ENCODE measurements at regions not wholly inside any gene's neighbourhood (a gene's known extent, or its start where the extent isn't known, plus 50 kb on each side); places are given as distances from the start of the nearest gene placed in this dataset.
A peak's percentile ranks its signal among the peaks of the same experiment; 100 is the strongest.

- no peak for DNase-seq (ENCODE audit: missing footprints)
- intact Hi-C loops (cut with DNase I), result no loop called here
- no peak for ATAC-seq
Measured at GRCh38 chr1:95699149-95699953, 465.3 kb downstream of the RWDD3 start.

DNA sequence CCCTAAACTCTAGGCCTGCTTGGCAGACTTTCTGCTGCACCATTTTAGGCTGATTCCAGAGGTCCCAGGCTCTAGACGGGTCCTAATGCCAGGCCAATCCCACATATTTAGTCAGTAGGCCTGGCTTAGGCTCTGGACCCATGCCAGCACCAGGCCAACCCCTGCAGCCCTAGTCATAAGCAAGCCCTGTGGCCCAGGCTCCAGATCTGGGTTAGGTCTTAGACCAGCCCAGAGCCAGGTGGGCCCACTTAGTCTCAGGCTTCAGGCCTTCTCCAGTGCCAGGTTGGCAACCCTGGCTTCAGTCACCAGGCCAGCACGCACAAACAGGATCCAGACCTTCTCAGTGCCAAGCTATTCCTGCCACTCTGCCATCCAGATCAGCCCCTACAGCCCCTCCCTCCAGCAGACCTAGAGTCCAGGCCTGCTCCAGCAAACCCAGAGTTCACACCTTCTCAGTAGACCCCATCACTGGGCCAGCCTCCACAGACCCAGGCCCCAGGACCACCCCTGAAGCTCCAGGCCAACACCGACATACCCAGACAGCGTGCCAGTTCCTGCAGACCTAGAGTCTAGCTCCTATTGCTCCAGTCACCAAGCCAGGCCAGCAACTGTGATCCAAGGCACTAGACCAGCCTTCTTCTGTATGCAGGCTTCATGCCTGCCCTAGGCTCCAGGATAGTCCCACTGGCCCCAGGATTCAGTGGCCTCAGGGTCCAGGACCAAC, 467.6 kb downstream of the RWDD3 start:
- ATAC-seq (no peak), DNase-seq (ENCODE audit: missing footprints) (peak; percentile 46)
- intact Hi-C loops (cut with DNase I), result no loop called here

DNA sequence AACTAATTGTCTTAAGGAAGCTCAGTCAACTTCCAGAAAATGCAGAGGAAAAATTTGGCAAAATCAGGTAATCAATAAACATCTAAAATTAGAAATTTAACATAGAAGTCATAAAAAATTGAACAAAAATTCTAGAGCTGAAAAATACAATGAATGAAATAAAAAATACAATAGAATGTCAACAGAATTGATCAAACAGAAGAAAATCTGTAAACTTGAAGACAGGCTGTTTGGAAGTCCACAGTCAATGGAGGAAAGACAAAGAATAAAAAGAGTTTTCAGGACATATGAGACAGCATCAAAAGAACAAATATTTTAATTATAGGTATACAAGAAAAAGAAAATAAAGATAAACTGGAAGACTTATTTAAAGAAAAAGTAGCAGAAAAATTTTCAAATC, 469.0 kb downstream of the RWDD3 start:
- no peak for DNase-seq (ENCODE audit: missing footprints)
- ATAC-seq, result no peak
- intact Hi-C loops (cut with DNase I), result no loop called here

- intact Hi-C loops (cut with DNase I), result no loop called here
- no peak for ATAC-seq
- no peak for DNase-seq (ENCODE audit: missing footprints)
Measured at GRCh38 chr1:95716097-95716496, 482.1 kb downstream of the RWDD3 start.

DNA sequence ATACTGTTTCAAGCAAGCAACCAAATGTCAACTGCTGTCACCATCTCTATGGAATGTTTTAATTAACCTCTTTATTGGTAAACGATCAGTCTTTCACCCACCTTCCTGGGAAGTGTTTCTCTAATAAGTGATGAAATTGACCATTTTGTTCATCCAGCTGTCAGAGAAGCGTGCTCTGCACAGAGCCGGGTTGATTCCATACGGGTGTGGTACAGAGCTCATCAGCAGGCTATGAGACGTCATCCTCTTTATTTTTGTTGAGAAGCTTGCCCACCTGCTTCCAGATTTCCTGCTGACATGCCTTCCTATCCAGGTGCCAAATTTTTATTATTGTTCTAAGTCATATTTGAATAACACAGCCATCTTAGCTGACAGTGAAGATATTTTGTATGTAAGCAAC, 482.5 kb downstream of the RWDD3 start:
- DNase-seq (ENCODE audit: missing footprints), result no peak
- no peak for ATAC-seq
- intact Hi-C loops (cut with DNase I), result no loop called here

GRCh38 chr1:95723346-95723745, 489.3 kb downstream of the RWDD3 start:
- ATAC-seq (no peak), DNase-seq (ENCODE audit: missing footprints) (no peak)
- intact Hi-C loops (cut with DNase I), result no loop called here

GRCh38 chr1:95728841-95729240, 494.8 kb downstream of the RWDD3 start:
- intact Hi-C loops (cut with DNase I), result no loop called here
- DNase-seq (ENCODE audit: missing footprints) (no peak), ATAC-seq (no peak)

DNA sequence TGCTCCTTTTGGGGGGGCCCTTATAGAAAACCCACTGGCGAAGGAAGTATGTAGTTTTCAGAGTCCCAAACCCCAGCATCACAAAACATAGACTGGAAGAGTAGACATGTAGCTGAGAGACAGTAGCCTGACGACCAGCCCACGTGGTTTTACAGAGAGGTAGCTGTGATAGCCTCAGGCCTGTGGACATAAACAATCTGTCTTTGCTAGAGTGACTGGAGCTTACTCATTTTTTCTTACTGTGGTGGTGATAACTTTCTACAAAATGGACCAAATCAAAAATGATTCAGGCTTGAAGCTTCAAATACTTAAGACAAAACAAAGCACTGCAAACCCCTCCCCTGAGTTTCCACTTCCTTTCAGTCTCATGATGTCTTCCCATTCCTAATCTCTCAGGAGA, 497.0 kb downstream of the RWDD3 start:
- DNase-seq (ENCODE audit: missing footprints) (no peak), ATAC-seq (no peak)
- intact Hi-C loops (cut with DNase I), result no loop called here

- intact Hi-C loops (cut with DNase I), result no loop called here
- DNase-seq (ENCODE audit: missing footprints), result no peak
- ATAC-seq, result no peak
Measured at GRCh38 chr1:95731466-95731865, 497.5 kb downstream of the RWDD3 start.

- no peak for DNase-seq (ENCODE audit: missing footprints)
- intact Hi-C loops (cut with DNase I), result no loop called here
- ATAC-seq, result no peak
Measured at GRCh38 chr1:95733031-95733430, 499.0 kb downstream of the RWDD3 start.

GRCh38 chr1:95733671-95734070, 499.7 kb downstream of the RWDD3 start:
- intact Hi-C loops (cut with DNase I), result no loop called here
- ATAC-seq, result no peak
- DNase-seq (ENCODE audit: missing footprints), result no peak

DNA sequence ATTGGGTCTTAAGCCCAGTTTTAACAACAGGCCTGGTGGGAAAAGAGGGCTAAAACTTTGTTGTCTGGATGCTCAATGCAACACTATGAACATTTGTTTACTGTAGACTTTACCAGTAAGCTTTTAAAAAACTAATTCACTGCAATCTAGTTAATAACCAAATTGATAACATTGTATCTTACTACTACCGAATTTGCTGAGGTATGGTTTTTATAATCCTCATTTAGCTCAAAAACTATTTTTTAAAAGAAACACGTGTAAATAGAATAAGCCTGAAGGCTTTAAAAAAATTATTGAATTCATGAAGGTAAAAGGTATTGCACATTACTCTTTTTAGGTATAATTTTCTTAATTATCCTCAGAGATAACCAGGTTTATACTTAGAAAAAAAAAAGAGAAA, 500.6 kb downstream of the RWDD3 start:
- no peak for DNase-seq (ENCODE audit: missing footprints)
- intact Hi-C loops (cut with DNase I), result no loop called here
- no peak for ATAC-seq

DNA sequence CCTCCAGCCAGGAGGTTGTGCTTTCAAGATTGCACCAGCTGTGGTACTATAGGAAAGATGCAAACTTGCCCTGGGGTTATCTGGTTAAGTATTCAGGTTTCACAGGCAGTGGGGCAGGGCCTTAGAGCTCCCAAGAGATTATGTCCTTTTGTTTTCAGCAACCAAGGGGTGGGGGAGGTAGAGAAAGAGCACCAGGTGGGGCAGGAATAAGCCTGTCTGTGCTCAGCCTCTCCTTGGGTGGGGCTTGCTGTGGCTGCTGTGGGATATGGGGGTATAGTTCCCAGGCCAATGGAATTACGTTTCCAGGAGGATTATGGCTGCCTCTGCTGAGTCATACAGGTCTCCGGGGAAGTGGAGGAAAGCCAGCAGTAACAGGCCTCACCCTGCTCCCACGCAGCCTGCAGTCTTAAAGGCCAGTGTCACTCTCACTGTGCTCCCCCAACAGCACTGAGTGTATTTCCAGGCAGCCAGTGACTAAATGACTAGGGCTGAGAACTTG, 508.6 kb downstream of the RWDD3 start:
- ATAC-seq (peak; percentile 89), DNase-seq (ENCODE audit: missing footprints) (no peak)
- intact Hi-C loops (cut with DNase I), result no loop called here

DNA sequence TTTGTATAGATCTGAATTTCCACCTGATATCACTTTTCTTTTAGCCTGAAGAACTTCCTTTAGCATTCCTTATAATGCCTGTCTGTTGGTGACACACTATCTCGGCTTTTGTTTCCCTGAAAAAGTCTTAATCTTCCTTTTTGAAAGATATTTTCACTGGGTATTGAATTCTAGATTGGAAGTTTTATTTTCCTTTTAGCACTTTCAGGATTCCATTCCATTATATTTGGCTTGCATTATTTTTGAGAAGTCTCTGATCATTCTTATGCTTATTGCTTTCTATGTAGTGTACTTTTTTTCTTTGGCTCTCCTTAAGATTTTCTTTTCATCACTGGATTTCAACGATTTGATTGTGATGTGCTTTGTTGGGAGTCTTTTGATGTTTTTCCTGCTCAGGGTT, 510.7 kb downstream of the RWDD3 start:
- DNase-seq (ENCODE audit: missing footprints), result no peak
- intact Hi-C loops (cut with DNase I), result no loop called here
- no peak for ATAC-seq

DNA sequence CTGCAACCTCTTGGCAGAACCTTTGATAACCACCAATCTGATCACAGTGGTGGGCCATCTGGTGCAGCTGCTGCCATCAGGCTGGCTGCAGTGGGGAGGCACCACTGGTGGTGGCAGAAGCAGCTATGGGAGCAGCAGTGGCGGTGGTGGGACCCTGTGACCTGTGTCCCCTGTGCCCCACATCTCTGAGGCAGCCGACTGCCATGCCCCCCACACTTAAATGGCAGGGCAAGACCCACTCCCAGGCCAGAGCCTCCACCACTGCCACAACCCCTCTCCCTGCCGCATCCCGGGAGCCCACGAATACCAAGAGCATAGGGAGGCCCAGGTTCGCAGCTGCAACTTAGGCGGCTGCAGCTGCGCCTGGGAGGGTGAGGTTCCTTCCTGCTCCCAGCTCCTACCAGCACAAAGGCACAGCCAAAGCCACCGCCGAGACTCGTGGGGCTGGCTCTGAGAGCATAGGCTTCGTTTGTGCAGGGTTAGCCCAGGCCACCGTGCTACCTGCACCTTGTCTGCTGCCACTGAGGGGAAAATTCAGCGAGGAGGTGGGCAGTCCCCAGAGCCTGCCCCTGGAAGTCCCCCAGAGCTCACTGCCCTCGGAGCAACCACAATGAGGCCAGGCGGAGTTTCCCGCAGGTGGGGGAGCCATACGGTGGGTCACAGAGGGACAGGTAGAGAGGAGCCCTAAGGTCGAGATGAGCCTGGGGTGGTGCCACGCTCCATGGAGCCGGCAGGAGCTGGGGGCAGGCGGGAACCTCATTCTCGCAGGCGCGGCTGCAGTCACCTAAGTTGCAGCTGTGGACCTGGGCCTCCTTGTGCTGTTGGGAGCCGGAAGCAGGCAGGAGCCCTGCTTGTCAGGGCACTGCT, 518.7 kb downstream of the RWDD3 start:
- DNase-seq (ENCODE audit: missing footprints) (no peak), ATAC-seq (no peak)
- intact Hi-C loops (cut with DNase I), result no loop called here

- DNase-seq (ENCODE audit: missing footprints), result no peak
- ATAC-seq, result no peak
- intact Hi-C loops (cut with DNase I), result no loop called here
Measured at GRCh38 chr1:95753382-95754016, 519.5 kb downstream of the RWDD3 start.

GRCh38 chr1:95754412-95754811, 520.4 kb downstream of the RWDD3 start:
- DNase-seq (ENCODE audit: missing footprints), result no peak
- intact Hi-C loops (cut with DNase I), result no loop called here
- ATAC-seq, result no peak

DNA sequence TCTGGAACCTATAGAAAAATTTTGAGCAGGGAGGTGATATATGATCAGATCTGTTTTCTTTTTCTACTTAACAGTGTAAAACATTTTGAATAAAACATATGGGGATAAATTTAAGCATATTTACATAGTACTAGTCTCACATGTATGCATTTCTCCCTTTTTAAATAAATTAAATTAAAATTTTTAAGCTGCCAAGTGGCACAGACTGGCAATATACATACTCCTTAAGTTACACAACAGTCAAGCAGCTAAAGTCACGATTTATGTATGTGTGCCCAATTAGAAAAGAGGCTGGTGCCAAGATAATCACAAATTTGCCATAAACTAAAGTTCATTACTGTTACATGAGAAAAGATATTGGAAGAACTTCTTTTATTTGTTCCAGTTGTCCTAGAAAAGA, 532.0 kb downstream of the RWDD3 start:
- intact Hi-C loops (cut with DNase I), result no loop called here
- no peak for ATAC-seq

DNA sequence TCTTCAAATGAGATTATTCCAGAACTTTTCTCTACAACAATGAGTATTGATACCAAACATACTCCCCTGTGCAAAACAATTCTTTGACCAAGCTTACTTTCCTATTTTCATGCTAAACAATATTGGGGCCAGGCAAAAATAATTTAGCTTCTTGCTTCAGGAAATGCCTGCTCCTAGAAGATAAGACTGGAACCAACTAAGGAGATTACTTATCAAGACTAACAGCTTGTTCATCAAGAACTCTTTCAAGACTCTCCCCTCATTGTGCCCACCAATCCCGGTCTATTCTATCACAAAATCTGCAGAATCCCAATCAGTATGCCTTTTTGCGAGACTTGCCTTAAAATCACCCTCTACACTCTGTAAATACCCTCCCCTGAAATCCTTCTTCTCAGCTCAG, 536.6 kb downstream of the RWDD3 start:
- DNase-seq (ENCODE audit: missing footprints), result no peak
- intact Hi-C loops (cut with DNase I), result no loop called here
- ATAC-seq, result no peak

More for the DNA sequence above, 532.0 kb downstream of the RWDD3 start:
- DNase-seq (ENCODE audit: missing footprints), result no peak

Measured in Right ventricle myocardium inferior (tissue), 1 donor.